HG03460 (cell line): ENCODE measurements at regions not wholly inside any gene's neighbourhood (a gene's known extent, or its start where the extent isn't known, plus 50 kb on each side); places are given as distances from the start of the nearest gene placed in this dataset.
"Not testable (repeated sequence)": the region's sequence is repeated elsewhere in the genome, so short reads cannot be mapped to it uniquely, and the experiment has no call there.

Source experiments
- ATAC-seq: cut with Tn5 transposase; IDR thresholded peaks from one replicate; pipeline ENCODE4 v1.9.1; 2021; ENCODE audit not compliant: unreplicated experiment

GRCh38 chr12:75630091-75630490 is 118.7 kb upstream of the KRR1 start:
- ATAC-seq: no peak

- no peak for ATAC-seq
These were observed 117.5 kb upstream of the KRR1 start for GRCh38 chr12:75628916-75629315.

GRCh38 chr12:75628511-75628910 is 117.1 kb upstream of the KRR1 start:
- ATAC-seq: no peak

- no peak for ATAC-seq
These were observed 112.3 kb upstream of the KRR1 start for GRCh38 chr12:75623631-75624154.

- no peak for ATAC-seq
These were observed 111.1 kb upstream of the KRR1 start for GRCh38 chr12:75622492-75622891.

GRCh38 chr12:75614396-75614795 is 103.0 kb upstream of the KRR1 start:
- not testable (repeated sequence) for ATAC-seq

GRCh38 chr12:75613981-75614380 is 102.6 kb upstream of the KRR1 start:
- no peak for ATAC-seq

GRCh38 chr12:75611041-75611440 is 99.6 kb upstream of the KRR1 start:
- ATAC-seq: no peak

GRCh38 chr12:75606956-75607355 is 95.5 kb upstream of the KRR1 start:
- ATAC-seq: no peak

GRCh38 chr12:75606151-75606550 is 94.7 kb upstream of the KRR1 start:
- no peak for ATAC-seq

- ATAC-seq: no peak
These were observed 92.1 kb upstream of the KRR1 start for GRCh38 chr12:75603475-75603874.

- no peak for ATAC-seq
These were observed 90.7 kb upstream of the KRR1 start for GRCh38 chr12:75602106-75602505.

- ATAC-seq: no peak
These were observed 88.7 kb upstream of the KRR1 start for GRCh38 chr12:75600146-75600545.

GRCh38 chr12:75599061-75599460 is 87.7 kb upstream of the KRR1 start:
- ATAC-seq: no peak

- no peak for ATAC-seq
These were observed 85.0 kb upstream of the KRR1 start for GRCh38 chr12:75596406-75596805.

GRCh38 chr12:75592638-75593335 is 81.4 kb upstream of the KRR1 start:
- no peak for ATAC-seq

- ATAC-seq: no peak
These were observed 80.7 kb upstream of the KRR1 start for GRCh38 chr12:75592086-75592485.

- no peak for ATAC-seq
These were observed 80.2 kb upstream of the KRR1 start for GRCh38 chr12:75591628-75592027.

- ATAC-seq: no peak
These were observed 78.4 kb upstream of the KRR1 start for GRCh38 chr12:75589801-75590200.

- no peak for ATAC-seq
These were observed 76.1 kb upstream of the KRR1 start for GRCh38 chr12:75587340-75588106.

GRCh38 chr12:75585330-75585729 is 73.9 kb upstream of the KRR1 start:
- no peak for ATAC-seq

- ATAC-seq: no peak
These were observed 71.9 kb upstream of the KRR1 start for GRCh38 chr12:75583355-75583754.
